Stimulated activated CD4-positive, alpha-beta T cell treated with anti-CD3 and anti-CD28 coated beads, Interleukin-2, amount 100 ng/mL, for 4 hours (primary cell): ENCODE measurements at regions not wholly inside any gene's neighbourhood (a gene's known extent, or its start where the extent isn't known, plus 50 kb on each side); places are given as distances from the start of the nearest gene placed in this dataset.
"Not testable (repeated sequence)": the region's sequence is repeated elsewhere in the genome, so short reads cannot be mapped to it uniquely, and the experiment has no call there.

Source experiments
- DNase-seq: peaks from one replicate; pipeline ENCODE4 v3.0.0-alpha.2; 2020; ENCODE audit warnings: low read depth

GRCh38 chr15:96914081-96914480 is 583.6 kb downstream of the NR2F2 start:
- no peak for DNase-seq

GRCh38 chr15:96916750-96917149 is 586.2 kb downstream of the NR2F2 start:
- no peak for DNase-seq

GRCh38 chr15:96924570-96924969 is 594.1 kb downstream of the NR2F2 start:
- DNase-seq, result no peak

GRCh38 chr15:96947296-96948229 is 617.1 kb downstream of the NR2F2 start:
- DNase-seq, result no peak

GRCh38 chr15:96948981-96949380 is 618.5 kb downstream of the NR2F2 start:
- no peak for DNase-seq

- DNase-seq, result no peak
Observed at GRCh38 chr15:96958721-96959120, 628.2 kb downstream of the NR2F2 start.

GRCh38 chr15:96959501-96959900 is 629.0 kb downstream of the NR2F2 start:
- no peak for DNase-seq

GRCh38 chr15:96960711-96961480 is 630.4 kb downstream of the NR2F2 start:
- DNase-seq, result no peak

- no peak for DNase-seq
Observed at GRCh38 chr15:96966554-96966953, 636.1 kb downstream of the NR2F2 start.

- no peak for DNase-seq
Observed at GRCh38 chr15:96969732-96970710, 639.5 kb downstream of the NR2F2 start.

- no peak for DNase-seq
Observed at GRCh38 chr15:96972201-96972600, 641.7 kb downstream of the NR2F2 start.

- no peak for DNase-seq
Observed at GRCh38 chr15:96974761-96975160, 644.3 kb downstream of the NR2F2 start.

- DNase-seq, result no peak
Observed at GRCh38 chr15:96977886-96978285, 647.4 kb downstream of the NR2F2 start.

GRCh38 chr15:96978937-96979473 is 648.5 kb downstream of the NR2F2 start:
- DNase-seq, result no peak

GRCh38 chr15:96984121-96984671 is 653.7 kb downstream of the NR2F2 start:
- not testable (repeated sequence) for DNase-seq

GRCh38 chr15:96992817-96993216 is 662.3 kb downstream of the NR2F2 start:
- DNase-seq, result no peak

- DNase-seq, result no peak
Observed at GRCh38 chr15:96997538-96997937, 667.0 kb downstream of the NR2F2 start.

- DNase-seq, result no peak
Observed at GRCh38 chr15:97009031-97009431, 678.5 kb downstream of the NR2F2 start.

- no peak for DNase-seq
Observed at GRCh38 chr15:97012986-97013385, 682.5 kb downstream of the NR2F2 start.

GRCh38 chr15:97013491-97013890 is 683.0 kb downstream of the NR2F2 start:
- no peak for DNase-seq

GRCh38 chr15:97014001-97014400 is 683.5 kb downstream of the NR2F2 start:
- DNase-seq, result no peak
